ENCODE measurements at regions not wholly inside any gene's neighbourhood (a gene's known extent, or its start where the extent isn't known, plus 50 kb on each side); places are given as distances from the start of the nearest gene placed in this dataset.

DNA sequence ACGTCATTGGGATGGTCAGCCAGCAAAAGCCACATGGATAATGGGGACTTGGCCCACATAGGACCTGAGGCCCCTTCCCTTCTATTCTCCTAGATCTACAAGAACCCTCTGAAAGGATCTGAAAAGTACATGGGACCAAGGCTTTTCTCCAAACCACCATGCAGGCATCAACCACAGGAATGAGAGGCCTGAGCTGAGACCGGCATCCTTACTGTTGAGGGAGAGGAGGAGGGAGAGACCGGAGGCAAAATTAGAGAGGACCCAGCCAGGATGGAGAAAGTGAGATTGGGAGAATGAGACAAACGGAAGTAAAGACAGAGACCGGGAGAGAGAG, 281.7 kb downstream of the RRAGC start:
- no peak for DNase-seq (ENCODE audit: low spot score)

DNA sequence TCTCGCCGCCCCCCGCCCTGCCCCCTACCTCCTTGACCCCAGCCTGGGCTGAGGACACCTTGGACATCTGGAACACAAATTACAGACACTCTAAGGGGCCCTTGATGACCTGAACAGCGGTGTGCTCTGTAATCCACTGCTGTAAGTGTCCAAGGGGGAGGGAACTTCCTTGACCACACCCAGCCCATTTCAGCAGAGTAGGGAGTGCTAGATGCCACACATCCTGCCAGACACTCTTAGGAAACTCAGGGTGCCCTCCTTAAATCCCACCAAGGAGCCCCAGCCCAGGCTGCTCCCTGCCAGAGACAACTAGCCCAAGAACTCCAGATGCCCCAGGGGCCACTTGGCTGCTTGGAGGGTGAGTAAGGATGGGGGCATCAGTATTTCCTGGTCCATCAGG, 282.2 kb downstream of the RRAGC start:
- no peak for DNase-seq (ENCODE audit: low spot score)

DNA sequence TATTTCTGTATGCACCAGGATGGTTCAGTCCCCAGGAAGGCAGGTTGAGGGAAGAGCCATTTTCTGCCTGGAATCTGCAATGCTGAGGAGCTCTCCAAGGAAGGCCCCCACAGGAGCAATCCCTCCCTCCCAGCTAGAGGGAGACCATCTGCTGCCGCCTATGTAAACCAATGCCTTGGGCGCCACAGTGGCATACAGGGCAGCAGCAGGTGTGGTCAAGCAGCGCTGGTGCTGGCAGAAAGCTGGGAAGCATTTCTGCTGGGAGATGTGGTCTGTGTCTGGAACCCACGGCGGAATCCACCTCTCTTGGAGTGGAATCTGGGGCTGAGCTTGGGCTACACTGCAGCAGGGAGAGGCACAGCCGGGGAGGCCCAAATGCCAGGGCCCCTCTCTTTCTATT, 283.3 kb downstream of the RRAGC start:
- no peak for DNase-seq (ENCODE audit: low spot score)

DNA sequence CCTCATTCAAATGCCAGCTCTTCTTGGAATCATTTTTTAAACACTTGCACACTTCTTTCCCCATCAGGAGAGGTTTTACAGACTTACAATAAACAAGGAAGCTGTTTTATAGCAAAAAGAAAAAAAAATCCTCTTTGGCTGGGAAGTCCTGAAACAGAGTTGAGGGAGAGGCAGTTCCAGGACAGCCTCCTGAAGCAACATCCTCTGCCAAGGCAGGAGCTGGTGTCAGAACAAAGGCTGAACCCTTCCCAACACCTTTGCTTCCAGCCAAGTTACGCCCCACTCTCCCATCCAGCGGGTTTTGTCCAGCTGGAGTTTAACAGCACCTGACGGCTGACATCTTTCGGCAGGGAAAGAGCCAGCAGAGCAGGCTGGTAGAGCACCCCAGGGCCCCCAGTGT, 287.8 kb downstream of the RRAGC start:
- no peak for DNase-seq (ENCODE audit: low spot score)

DNA sequence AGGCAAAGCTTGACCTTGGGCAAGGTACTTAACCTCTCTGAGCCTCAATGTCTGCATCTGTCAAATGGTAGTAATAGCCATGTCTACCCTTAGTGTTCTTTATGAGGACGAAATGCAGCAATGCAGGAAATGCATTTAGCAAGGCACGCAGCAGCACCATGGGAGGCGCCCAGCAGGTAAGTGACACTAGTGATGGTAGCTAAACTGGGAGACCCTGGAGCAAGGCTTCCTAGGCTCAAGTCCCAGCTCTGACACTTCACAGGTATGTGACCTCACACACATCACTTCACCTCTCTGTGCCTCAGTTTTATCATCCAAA, 289.0 kb downstream of the RRAGC start:
- DNase-seq (ENCODE audit: low spot score), result no peak

DNA sequence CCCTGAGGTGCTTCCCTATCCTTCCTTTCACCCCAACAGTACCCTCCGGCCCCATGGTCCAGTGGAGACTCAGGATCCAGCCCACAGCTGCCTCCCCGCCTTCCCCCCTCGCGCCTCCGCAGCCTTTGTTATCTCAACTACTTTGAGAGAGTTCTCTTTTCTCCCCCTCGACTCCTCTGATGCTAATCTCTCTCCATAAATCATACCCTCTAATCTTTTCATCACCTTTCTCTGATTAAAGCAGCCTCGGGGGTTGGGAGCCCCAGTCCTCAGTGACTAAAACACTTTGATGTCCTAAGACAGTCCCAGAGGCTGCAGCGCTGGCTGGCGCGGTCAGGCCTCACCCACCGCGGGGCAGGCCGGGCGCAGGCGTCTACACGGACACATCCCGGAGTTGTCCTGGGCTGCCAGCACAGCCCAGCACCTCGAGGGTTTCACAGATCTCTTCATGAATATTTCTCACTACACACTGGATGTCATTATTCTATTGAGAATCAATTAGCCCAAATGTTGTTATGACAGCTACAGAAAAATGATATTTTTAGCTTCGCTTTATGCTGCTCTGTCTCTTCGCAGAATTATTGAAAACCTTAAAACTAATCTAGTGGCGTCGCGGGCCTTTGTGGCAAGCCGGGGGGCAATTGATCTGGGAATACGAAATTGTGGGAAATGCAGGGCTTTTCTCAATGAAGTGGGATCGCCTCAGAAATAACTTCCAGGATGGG, 289.5 kb downstream of the RRAGC start:
- DNase-seq (ENCODE audit: low spot score), result no peak

DNA sequence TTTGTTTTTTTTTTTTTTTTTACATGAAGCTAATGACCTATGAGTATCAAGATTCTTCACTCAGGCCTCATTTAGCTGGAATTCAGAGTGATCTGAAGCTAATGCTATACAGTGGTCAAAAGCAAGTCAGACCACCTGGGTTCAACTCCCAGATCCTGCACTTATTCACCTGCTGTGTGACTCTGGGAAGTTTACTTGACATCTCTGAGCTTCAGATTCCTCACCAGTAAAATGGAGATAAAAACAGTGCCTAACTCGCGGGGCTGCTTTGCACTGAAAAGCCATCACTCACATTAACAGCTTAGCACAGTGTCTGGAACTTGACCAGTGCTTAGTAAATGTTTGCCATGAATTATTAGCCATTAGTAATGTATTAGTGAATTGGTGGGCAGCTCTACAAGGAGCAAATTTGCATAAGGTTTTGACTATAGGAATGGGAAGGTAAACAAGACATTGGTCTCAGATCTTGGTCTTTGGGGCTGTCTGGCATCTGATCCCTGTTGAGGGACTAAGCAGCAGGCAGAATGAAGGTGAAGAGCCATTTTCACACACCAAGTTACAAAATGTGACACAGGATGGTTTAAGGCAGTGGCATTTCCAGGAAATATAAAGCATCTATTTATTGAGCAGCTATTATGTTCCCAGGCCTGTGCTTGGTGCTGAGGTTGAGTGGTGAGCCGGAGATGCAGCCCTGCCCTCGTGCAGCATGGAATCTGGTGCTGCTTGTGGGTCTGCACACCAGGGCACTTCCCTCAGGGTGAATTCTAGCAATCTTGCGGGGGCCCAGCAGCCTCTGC, 291.3 kb downstream of the RRAGC start:
- DNase-seq (ENCODE audit: low spot score), result no peak

DNA sequence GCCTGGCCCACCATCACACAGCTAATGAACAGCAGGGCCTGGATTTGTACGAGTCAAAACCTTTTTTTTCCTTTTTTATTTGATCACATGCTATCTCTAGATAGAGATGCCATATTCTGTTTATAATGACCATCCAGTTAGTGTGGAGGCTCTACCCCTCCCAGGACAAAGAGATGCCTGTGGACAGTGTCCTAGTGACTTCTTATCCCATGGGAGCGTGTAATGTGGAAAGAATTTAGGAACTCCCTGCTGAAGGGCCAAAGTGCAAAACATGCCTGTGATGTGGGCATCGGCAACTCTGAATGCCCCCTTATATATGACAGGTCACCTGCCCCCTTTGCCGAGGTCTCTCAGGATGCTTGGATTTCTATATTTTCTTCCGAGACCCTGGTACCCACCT, 292.2 kb downstream of the RRAGC start:
- no peak for DNase-seq (ENCODE audit: low spot score)

DNA sequence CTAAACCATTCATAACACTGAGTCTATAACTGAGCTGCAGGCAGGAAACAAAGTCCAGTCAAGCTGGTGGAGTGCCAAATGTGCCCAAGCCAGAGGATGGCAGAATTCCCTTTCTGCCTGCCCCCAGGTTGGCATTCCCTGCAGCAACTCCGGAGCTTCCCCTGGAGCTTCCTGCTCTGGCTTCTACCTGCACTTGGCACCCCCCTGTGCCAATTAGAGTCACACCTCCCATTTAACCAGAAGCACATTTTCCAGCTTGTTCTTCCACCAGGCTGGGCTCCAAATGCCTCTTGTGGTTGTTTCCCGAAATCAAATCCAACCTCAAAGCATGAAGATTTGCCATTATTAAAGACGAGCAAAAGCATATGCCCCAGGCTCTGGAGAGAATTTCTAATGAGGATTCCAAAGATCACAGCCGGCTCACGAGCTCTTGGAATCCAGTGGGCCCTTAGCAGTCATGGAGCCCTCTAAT, 294.5 kb downstream of the RRAGC start:
- DNase-seq (ENCODE audit: low spot score), result no peak

DNA sequence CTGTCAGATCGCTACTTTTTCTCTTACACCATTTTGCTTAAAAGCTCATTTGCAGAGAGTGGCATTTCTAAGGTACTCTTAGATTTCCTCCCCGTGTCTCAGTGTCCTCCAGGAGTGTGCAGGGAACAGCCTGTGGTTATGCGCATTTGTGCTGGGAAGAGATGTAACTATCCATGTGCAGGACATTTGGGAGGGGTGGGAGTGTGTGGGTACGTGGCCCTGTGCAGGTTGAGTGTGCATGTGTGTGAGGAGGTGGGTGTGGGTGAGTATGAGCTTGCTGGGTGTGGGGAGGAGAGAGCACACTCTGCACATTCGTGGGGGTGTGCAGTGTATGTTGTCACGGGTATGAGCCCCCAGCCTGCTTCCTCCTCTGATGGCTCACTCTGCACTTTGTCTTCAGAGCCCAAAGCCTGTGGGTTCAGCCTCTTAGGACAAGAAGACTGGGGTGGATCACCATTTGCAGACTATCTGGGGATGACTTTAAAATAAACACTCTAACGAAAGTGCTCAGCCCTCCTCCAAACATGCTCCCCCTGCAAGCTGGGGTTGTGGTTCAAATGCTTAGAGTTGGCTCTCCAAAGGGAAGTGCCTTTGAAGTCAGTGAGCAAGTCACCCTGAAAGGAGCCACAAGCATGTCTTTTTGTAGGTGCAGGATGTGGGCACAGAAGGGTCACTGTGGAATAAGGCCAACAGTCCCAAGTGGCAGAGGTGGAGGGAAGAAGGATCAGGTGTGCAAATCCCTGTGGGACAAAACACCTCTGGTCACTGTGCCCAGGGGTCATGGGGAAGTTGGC, 295.4 kb downstream of the RRAGC start:
- DNase-seq (ENCODE audit: low spot score), result no peak

DNA sequence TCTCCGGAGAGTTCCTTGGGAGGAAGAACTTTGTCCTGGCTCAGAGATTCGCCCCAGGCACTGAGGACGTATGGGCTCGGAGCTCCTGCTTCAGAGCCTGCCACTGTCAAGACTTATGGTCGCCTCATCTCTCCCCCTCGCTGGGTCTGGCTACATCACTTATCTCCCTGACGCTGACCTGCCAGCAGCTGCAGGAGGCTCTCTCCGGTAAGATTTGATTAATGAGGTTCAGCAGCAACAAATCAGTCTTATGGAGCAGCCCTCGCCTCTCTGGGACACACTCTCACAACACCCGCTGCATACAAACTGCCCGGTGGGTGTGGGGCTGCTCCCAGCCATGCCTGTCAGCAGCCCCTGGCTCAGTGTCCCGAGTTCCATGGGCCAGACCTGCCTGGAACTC, 297.8 kb downstream of the RRAGC start:
- no peak for DNase-seq (ENCODE audit: low spot score)

DNA sequence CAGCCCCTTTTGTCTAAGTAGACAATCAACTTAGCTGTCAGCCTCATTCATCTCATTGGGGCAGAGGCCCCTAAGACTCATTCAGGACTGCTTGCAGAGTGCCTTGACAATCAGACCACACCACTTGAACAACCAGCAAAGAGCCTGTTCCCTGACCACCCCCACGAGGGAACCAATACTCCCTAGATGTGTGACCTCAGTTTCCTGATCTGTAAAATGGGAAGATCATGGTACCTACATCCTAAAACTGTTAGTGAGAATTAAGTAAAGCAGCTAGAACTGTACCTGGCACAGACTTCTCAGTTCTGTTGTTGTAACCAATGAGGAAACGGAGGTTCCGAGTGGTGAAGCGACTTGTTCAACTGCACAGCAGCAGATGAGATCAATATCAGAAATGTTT, 298.5 kb downstream of the RRAGC start:
- no peak for DNase-seq (ENCODE audit: low spot score)

DNA sequence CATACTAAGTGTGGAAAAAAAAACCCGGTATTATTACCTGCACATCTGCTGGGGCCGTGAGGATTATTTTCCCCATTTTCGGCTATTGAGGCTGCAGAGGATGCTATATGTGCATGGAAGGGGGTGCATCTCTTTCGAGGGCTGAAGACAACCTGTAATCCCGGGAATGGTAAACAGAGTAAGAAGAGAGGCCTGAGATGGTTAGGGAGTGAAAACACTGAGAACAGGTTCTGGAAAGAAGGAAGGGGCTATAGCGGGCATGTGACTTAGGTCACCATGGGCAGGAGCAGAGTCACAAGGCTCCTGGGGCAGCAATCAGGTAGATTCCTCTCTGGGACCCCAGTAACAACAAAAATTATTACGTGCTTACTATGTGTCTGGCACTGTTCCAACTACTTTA, 299.1 kb downstream of the RRAGC start:
- no peak for DNase-seq (ENCODE audit: low spot score)

DNA sequence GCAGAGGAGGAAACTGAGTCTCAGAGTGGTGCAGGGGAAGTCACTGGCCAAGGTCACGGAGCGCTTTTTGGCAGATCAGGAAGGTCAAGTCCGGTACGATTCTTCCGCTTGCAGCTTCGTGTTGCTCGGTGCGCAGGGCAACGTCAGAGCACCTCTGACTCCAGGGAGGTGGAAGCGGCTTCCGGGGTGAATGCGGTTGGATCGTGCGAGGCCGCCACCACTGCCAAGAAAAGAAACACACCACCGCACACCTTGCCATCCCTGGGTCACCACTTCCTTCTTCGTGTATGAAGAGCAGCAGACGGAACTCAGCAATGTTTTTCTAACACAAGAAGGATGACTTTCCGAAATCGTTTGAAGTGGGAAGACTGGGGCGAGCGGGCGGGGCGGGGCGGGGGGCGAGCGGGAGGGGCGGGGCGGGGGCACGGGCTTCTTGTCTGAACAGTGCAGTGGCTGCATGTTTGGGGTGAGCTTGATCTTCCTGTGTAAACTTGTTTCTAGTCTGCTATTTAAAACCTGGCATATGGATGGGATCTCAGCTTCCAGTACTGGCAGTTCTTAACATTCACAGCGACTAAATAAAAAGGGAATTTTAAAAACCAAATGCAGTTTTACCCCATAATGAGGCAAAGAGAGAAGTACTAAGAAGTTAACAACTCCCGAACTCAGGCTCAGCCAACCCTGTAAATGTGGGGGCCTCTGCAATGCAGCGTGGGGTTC, 300.0 kb downstream of the RRAGC start:
- DNase-seq (ENCODE audit: low spot score), result no peak

DNA sequence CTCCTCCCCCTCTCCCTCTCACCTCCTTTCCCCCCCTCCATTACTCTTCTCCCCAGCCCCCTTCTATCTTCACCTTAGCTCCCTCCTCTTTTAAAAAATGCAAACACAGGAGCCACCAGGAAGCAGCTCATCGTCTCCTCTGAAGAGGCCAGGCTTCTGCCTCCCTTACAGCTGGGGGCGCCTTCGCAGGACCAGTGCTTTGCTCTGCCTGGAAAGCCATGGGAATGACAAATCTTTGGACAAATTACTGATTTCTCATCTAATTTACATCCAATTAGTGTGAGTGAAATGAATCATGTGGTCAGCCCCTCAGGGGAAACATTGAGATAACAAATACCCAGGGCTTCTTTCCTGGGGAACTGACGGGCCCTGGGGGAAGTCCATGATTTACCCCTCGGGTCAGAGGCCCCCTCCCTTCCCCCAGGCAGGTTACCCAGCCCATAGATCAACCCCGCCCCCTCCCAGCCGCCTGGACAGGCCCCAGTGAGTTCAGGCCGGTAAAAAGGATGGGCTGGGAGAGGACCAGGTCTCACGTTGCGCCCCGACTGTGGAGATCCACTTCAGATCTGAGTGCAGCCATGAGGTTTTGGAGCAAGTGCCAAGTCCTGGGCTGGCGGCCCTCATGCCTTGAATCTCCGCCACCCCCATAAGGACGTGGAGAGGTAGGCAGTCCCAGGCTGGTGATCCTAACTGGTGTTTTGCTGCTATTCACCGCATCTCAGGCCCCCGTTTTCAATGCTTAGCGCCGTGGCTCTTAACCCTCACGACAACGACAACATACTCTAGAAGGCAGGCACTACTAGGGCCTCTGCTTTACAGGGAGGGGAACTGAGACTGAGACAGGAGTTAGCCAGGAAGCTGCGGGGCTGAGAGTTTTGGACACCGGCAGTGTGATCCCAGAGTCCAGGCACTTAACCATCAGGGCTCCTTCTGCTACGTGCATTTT, 300.8 kb downstream of the RRAGC start:
- DNase-seq (ENCODE audit: low spot score), result no peak

DNA sequence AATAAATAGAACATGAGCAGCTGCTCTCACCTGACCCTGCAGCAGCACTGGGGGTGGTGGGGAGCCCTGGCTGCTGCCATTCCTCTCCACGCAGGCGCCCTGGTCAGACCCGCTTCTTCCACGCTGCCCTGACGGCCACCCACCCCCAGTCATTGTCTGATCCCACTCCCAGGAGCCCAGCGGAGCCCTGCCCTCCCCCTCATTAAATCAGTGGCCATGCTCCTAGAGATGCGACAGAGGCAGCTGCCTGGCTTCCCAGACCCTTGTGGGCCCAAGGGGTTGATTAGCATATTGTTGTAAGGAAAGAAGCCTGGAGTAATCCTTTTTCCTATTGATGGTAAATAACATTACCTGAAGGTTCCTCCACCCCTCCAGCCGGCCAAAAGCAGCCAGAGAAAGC, 301.5 kb downstream of the RRAGC start:
- no peak for DNase-seq (ENCODE audit: low spot score)

DNA sequence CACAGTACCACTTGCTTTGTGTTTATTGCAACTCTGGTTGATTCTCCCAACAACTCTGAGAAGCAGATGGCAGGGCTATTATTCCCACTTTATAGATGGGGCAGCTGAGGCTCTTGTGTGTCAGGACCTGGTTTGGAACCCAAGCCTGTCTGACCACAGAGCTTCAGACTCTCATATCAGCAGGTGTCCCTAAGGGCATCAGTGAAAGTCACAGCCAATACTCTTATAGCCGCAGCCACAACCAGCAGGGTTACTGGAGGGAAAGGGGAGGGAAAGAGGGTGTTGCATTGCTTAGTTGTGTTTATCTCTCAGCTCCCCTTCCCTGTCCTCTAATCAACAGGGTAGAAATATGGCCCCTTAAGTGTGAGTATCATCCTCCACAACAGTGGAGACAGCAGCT, 304.0 kb downstream of the RRAGC start:
- DNase-seq (ENCODE audit: low spot score), result no peak

DNA sequence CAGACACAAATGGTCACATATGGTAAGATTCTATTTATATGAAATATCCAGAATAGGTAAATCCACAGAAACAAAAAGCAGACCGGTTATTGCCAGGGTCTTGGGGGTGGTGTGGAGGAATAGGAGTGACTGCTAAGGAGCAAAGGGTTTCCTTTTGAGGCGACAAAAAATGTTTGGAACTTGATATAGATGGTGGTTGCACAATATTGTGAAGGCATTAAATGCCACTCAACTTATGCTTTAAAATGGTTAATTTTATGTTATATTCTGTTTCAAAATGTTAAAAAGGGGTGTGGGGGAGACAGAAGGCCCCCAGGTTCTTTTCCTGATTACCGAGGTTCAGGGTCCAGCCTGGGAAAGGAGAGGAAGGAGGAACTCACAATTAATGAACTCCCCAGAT, 304.4 kb downstream of the RRAGC start:
- no peak for DNase-seq (ENCODE audit: low spot score)

DNA sequence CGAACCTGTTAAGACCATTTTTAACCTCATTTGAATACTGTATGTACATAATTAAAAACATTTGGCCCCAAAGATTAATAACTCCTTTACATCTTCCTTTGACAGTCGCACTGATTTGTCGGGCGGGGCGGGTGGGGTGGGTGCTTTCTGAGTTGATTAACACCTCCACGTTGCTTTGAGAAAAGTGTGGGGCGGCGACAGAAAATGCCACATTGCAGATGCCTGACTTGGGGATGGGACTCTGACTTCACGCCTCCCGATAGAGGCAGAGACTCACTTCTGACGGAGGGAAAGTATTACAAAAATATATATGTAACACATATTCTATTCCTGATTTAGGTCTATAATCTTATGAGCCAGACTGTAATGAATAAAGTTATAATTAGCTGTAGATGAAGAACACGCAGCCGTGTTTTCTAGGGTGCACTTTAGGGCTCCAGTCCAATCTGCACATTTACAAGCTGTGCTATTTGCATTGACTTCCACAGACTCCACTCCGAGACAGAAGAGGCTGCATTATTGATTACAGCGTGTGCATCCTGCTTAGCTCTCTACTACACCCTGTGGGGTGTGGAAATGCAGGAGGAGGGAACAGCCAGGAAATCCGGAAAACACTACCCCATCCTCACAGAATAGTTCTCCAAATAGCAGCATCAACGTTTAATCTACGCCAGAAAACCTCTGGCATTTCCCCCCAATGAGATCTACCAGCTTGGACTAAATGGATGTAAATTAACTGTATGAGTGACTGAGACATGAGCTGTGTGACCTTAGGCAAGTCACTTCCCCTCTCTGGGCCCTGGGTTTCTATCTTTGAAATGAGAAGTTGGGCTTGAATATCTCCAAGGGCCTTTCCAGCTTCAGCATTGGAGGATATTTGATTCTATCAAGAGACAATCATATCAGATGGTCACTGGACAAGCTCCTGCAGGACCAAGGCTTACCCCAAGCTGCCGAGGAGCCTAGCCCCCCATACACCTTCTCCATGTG, 308.0 kb downstream of the RRAGC start:
- DNase-seq (ENCODE audit: low spot score), result no peak

DNA sequence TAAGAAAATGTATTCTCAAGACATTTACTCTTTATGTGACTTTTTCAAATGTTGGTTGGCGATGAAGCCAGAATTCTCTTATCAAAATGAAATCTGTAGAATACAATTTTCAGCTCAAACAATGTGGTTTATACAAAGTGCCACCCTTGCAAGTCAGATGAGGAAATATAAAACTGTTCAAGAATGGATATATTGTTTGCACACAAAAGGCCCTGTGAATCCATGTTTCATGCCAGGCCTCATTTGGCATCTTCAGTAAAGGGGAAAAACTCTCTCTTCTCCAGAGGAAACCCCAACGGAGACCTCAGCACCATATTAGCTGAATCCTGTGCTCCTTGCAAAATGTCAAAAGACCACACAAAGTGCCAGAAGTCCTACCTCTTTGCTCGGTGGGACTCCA, 310.4 kb downstream of the RRAGC start:
- DNase-seq (ENCODE audit: low spot score), result no peak

All from HT-29 (cell line).